NOMO-1 (cell line): ENCODE measurements at regions not wholly inside any gene's neighbourhood (a gene's known extent, or its start where the extent isn't known, plus 50 kb on each side); places are given as distances from the start of the nearest gene placed in this dataset.
A peak's percentile ranks its signal among the peaks of the same experiment; 100 is the strongest.
"Not testable (repeated sequence)": the region's sequence is repeated elsewhere in the genome, so short reads cannot be mapped to it uniquely, and the experiment has no call there.

ENCODE experiments used
- DNase-seq, 2 experiments: peaks; one replicate each; lab custom pipeline; 2025; ENCODE audit not compliant: unreplicated experiment in 2 of 2; lab: John Stamatoyannopoulos, UW

- no peak for DNase-seq
These were observed 337.3 kb upstream of the ARHGEF26 start for GRCh38 chr3:153783741-153784480.

DNA sequence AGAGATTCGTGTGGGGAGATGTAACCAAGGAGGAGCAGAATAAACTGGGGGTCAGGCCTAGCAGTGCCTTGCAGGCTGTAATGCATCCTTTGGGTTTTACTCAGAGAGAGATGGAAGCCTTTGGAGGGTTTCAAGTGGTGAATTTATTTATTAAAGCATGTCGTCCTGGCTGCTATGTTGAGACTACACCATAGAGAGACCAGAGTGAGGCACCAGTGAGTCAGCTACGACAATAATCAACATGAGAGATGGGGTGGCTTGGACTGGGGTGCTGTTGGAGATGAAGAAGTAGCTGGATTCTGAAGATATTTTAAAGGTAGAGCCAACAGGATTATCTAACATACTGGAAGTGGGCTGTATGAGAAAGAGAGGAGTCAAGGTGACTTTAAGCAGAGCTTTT is 335.3 kb upstream of the ARHGEF26 start:
- DNase-seq = no peak

DNA sequence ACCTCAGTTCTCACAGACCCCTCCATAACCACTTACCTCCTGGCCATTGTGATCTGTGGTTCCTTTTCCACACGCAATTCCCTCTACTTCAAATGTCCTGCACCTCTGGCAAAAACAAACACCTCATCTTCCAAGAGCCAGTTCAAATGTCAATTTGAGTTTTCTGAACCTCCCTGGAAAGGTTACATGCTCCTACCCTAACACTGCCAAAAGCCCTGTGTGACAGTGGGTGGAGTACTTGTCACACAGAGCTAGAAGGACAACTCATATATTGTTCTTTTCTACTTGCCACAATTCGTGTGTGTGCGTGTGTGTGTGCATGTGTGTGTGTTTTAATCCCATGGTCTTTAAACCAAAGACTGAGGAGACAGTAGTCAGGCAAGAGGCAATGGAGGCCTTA is 331.8 kb upstream of the ARHGEF26 start:
- no peak for DNase-seq

DNA sequence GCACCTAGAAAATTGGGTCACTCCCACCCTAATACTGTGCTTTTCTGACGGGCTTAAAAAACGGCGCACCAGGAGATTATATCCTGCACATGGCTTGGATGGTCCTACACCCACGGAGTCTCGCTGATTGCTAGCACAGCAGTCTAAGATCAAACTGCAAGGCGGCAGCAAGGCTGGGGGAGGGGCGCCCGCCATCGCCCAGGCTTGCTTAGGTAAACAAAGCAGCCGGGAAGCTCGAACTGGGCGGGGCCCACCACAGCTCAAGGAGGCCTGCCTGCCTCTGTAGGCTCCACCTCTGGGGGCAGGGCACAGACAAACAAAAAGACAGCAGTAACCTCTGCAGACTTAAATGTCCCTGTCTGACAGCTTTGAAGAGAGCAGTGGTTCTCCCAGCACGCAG is 324.1 kb upstream of the ARHGEF26 start:
- DNase-seq = not testable (repeated sequence)

DNA sequence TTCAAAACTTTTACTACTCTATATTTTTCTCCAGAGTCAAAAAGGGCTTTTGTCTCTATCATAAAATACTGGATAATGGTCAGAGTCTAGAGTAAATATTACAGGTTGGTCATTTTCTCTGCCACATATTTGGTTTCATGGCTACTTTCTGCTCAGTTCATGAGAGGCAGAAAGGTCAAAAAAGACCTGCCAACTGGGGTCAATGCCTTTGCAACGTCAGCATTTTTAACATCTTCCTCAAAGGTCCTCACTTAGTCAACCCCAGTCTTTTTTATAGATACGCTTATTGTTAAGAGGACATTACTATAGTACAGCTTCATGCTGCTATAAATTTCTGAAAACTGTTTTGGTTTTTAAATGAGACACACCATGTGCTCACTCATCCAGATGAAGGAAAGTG is 312.1 kb upstream of the ARHGEF26 start:
- DNase-seq = no peak

- DNase-seq = no peak
These were observed 302.9 kb upstream of the ARHGEF26 start for GRCh38 chr3:153818338-153818737.

- DNase-seq = peak in 1 of 2 experiments; percentile 1
These were observed 301.2 kb upstream of the ARHGEF26 start for GRCh38 chr3:153820035-153820434.

DNA sequence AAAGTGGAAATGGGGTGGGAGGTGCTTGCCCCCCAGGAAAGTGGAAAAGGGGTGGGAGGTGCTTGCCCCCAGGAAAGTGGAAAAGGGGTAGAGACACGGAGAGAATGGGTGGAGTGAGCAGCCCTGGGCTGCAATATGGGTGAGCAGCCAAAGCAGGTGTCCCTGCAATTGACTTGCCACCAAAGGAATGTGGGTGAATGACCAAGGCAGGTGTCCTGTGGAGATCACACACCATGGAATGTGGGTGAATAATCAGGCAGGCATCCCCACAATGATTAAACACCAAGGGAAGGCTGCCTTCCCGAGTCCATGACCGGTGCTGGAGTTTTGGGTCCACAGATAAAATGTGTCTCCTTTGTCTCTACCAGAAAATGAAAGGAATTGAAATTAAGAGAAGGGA is 292.8 kb upstream of the ARHGEF26 start:
- not testable (repeated sequence) for DNase-seq

DNA sequence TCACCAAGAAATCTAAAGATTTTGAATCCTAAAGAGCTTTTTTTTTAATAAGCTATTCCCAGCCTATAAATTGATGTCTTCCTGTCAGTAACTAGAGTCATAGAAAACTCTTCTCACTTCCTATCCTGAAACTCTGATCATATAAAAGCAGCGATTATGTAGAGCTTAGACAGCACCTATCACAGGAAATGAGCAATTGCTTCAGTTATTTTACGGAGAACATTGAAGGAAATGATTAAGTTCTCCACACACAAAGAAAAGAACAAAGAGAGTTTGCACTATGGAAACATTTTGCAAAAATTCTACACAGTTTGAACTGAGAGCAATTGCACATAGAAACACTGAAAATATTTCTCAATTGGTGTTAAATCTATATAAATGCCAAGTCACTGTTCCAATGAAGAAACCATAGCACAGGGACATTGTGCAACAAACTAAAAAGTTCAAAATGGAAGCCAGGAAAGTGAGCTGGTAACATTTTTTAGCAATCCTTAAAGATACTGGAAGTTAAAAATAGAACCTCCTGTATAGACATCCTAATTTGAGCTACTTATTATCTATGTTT is 291.5 kb upstream of the ARHGEF26 start:
- peak; percentile 4 to 77 for DNase-seq

- no peak for DNase-seq
These were observed 290.6 kb upstream of the ARHGEF26 start for GRCh38 chr3:153830552-153830951.

DNA sequence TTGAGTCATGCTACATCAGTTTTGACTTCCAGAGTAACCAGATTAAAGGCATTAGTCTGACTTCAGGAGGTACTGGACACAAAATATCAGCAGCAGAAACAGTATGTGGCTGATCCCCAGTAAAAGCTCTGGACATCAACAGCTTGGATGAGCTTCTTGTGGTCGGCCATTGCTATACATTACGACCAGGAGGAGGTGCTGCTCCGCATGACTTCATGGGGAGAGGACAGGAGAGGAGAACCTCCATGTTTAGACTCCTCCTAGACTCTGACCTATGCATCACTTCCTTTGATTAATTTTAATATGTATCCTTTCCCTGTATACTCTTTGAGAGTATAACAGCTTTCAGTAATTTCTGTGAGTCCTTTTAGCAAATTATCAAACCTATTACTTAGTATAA is 285.6 kb upstream of the ARHGEF26 start:
- DNase-seq = no peak

- DNase-seq = no peak
These were observed 280.7 kb upstream of the ARHGEF26 start for GRCh38 chr3:153840487-153840886.

DNA sequence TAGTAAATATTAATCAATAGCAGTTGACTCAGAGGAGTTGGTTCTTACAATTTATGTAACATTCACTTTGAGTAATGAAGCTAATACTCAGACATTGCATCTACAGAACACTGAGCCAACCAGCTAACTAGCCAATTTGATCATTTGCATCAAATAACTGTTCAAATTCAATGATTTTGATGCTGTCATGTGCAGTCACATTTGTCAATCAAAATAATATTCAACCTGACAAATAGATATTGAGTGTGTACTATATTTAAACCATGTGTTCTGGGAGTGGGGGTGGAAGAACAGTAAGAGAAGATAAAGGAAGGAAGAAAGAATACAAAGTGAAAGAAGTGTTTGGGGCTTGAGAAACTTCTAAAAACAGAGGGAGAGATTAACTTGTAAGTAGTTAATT is 277.2 kb upstream of the ARHGEF26 start:
- DNase-seq = no peak

- DNase-seq = no peak
These were observed 275.9 kb upstream of the ARHGEF26 start for GRCh38 chr3:153845311-153845710.

- no peak for DNase-seq
These were observed 272.5 kb upstream of the ARHGEF26 start for GRCh38 chr3:153848702-153849101.

DNA sequence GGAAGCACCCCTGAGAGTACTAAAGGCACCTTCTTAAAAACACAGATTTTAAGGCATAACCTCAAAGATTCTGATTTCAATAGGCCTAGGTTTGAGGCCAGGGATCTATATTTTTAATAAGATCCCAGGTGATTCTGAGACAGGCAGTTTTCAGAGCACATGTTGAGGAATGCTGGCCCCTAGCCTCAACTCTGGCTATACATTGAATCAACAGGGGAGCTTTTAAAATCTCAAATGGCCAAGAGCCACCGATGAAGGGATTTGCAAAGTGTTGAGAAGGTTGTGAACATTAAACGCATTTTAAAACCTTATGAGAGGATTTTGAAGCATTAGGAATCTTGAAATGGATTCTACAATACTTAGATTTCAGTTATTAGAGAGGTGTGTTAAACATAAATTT is 268.8 kb upstream of the ARHGEF26 start:
- no peak for DNase-seq

- DNase-seq = no peak
These were observed 268.0 kb upstream of the ARHGEF26 start for GRCh38 chr3:153853163-153853562.

DNA sequence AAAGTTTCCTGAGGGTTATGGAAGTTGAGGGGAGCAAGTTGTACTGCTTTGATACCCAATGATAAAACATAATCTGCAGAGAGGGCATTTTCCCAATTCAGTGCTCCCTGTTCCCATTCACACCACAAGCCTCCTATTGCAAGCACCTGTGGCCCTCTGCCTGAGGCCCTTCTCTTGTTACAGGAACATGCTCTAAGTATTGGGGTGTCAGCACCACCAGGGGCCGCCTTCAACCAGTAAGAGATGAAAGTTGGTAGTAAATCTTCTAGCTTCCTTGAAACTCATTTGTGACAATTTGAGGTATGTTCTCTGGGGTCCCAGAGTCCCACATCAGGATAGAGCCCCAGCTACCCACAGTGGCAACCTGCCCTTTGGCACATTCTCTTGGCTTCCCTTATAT is 265.4 kb upstream of the ARHGEF26 start:
- DNase-seq = no peak

- no peak for DNase-seq
These were observed 264.3 kb upstream of the ARHGEF26 start for GRCh38 chr3:153856932-153857331.

DNA sequence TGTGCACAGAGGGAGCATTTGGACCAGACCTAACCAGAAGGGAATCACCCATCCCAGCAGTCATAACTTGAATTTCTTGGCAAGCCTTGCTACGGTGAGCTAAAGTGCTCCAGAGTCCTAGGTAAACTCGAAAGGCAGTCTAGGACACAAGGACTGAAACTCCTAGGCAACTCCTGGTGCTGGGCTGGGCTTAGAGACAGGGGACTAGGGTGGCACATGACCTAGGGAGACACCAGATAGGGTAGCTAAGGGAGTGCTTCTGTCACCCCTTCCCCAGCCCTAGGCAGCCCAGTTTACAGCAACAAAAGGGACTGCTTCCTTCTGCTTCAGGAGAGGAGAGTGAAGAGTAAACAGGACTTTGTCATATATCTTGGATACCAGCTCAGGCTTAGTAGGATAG is 256.4 kb upstream of the ARHGEF26 start:
- no peak for DNase-seq

- DNase-seq = no peak
These were observed 254.3 kb upstream of the ARHGEF26 start for GRCh38 chr3:153866901-153867300.

- DNase-seq = not testable (repeated sequence)
These were observed 246.8 kb upstream of the ARHGEF26 start for GRCh38 chr3:153874348-153874747.

- DNase-seq = no peak
These were observed 240.7 kb upstream of the ARHGEF26 start for GRCh38 chr3:153880493-153880892.
